T-cell (primary cell): ENCODE measurements at regions not wholly inside any gene's neighbourhood (a gene's known extent, or its start where the extent isn't known, plus 50 kb on each side); places are given as distances from the start of the nearest gene placed in this dataset.

ENCODE experiments used
- ATAC-seq, 4 experiments: fragments of 200-7000 bp in 3 of 4; fragments of 150-1000 bp in 1 of 4; cut with Tn5 transposase; replicated peaks in 1 of 4; 1 replicate in 3 of 4; 2 replicates in 1 of 4; pipeline ENCODE4 v1.10.0; 2021; ENCODE audit warnings: moderate library complexity in 3 of 4, mild to moderate bottlenecking in 2 of 4, moderate number of reproducible peaks in 1 of 4
- CTCF ChIA-PET, 2 donors: fragments of 300-600 bp; sonication (Branson Sonifier 250); formaldehyde crosslinking; loops; one replicate each; lab custom pipeline; 2022; ENCODE audit warnings: antibody characterized with exemption in 2 of 2; lab: Charles Lee
- POLR2A ChIA-PET, 2 donors: fragments of 300-600 bp; sonication (Branson Sonifier 250); formaldehyde crosslinking; loops; one replicate each; lab custom pipeline; 2022; ENCODE audit warnings: antibody characterized with exemption in 2 of 2; lab: Charles Lee
- DNase-seq, 35 experiments: peaks; one replicate each; pipeline versions ENCODE4 v3.0.0 to v3.0.0-alpha.2; 2013 to 2023
- H3K27ac ChIP-seq: one replicate; pipeline ENCODE4 v1.5.1; 2013; ENCODE audit warnings: low read length
- H3K27me3 ChIP-seq, 2 experiments: replicated peaks in 1 of 2; 1 replicate in 1 of 2; 2 replicates in 1 of 2; pipeline versions ENCODE4 v1.6.1 to v1.7.0; 2013; ENCODE audit warnings: low read length in 1 of 2, mixed read lengths in 1 of 2; ENCODE audit not compliant: control insufficient read depth in 2 of 2, insufficient read depth in 2 of 2; ENCODE audit errors: extremely low read depth in 1 of 2
- H3K36me3 ChIP-seq, 2 donors: 1 replicate in 1 of 2; 2 replicates in 1 of 2; pipeline versions ENCODE4 v1.6.1 to v1.7.0; 2013; ENCODE audit warnings: low read length in 1 of 2; ENCODE audit not compliant: control insufficient read depth in 2 of 2, insufficient read depth in 1 of 2; ENCODE audit errors: extremely low read depth in 1 of 2
- H3K4me1 ChIP-seq, 2 experiments: 1 replicate in 1 of 2; 2 replicates in 1 of 2; pipeline versions ENCODE4 v1.6.1 to v1.7.0; 2013; ENCODE audit warnings: low read length in 2 of 2, mixed read lengths in 1 of 2; ENCODE audit not compliant: insufficient read depth in 2 of 2, control insufficient read depth in 1 of 2; ENCODE audit errors: extremely low read depth in 1 of 2
- H3K4me3 ChIP-seq, 2 donors: 1 replicate in 1 of 2; 2 replicates in 1 of 2; pipeline versions ENCODE4 v1.5.1 to v1.7.0; 2013; ENCODE audit warnings: mild to moderate bottlenecking in 2 of 2, low read length in 1 of 2, moderate library complexity in 1 of 2; ENCODE audit not compliant: control insufficient read depth in 1 of 2; ENCODE audit errors: extremely low read depth in 1 of 2
- H3K9me3 ChIP-seq: 2 replicates; pipeline ENCODE4 v1.7.0; 2013
- H3K27ac Mint-ChIP-seq, 2 donors: one replicate each; pipeline ENCODE4 v1.8.0; 2020 to 2021; ENCODE audit warnings: mild to moderate bottlenecking in 2 of 2, mixed read lengths in 2 of 2
- H3K27me3 Mint-ChIP-seq, 2 donors: one replicate each; pipeline ENCODE4 v1.8.0; 2021 to 2022; ENCODE audit warnings: mixed read lengths in 2 of 2
- H3K36me3 Mint-ChIP-seq: one replicate; pipeline ENCODE4 v1.8.0; 2021; ENCODE audit warnings: mixed read lengths
- H3K4me1 Mint-ChIP-seq, 3 donors: one replicate each; pipeline ENCODE4 v1.8.0; 2020 to 2022; ENCODE audit warnings: mixed read lengths in 3 of 3, mild to moderate bottlenecking in 1 of 3
- H3K4me3 Mint-ChIP-seq, 3 donors: one replicate each; pipeline ENCODE4 v1.8.0; 2020 to 2022; ENCODE audit warnings: mild to moderate bottlenecking in 3 of 3, mixed read lengths in 3 of 3, moderate library complexity in 3 of 3
- H3K9me3 Mint-ChIP-seq, 3 donors: one replicate each; pipeline ENCODE4 v1.8.0; 2020 to 2022; ENCODE audit warnings: mixed read lengths in 3 of 3
- WGBS: methylation state at CpG from one replicate; pipeline ENCODE4 v1.1.5; 2013; ENCODE audit warnings: missing lambda C conversion rate; ENCODE audit not compliant: insufficient coverage; 5-methylcytosine and 5-hydroxymethylcytosine counted together

- CTCF ChIA-PET, result interaction anchor here in 1 of 2 donors (0.5 kb wide), 1 partner anchor 257 kb away, joined by 3 read pairs; no protein-coding TSS in a partner anchor
- no peak overlapping the region for H3K27ac Mint-ChIP-seq
- ATAC-seq, result no peak
Measured at GRCh38 chr6:144555066-144555465, 269.9 kb downstream of the UTRN start.

GRCh38 chr6:144559865-144560593, 274.9 kb downstream of the UTRN start:
- H3K36me3 Mint-ChIP-seq, result peaks cover 33% of the 10 kb centered on the region
- H3K4me1 Mint-ChIP-seq, result peaks cover 19 to 29% (median 28%) of the 10 kb centered on the region in 3 donors
- Histone ChIP-seq H3K4me1 (peaks cover 0 to 24% of the 10 kb centered on the region in 2 experiments), H3K9me3 (no peaks in the 10 kb centered on the region), H3K27ac (peak overlapping the region; percentile 68), H3K27me3 (no peaks in the 10 kb centered on the region), H3K36me3 (peaks cover 0 to 45% of the 10 kb centered on the region in 2 donors), H3K4me3 (peak overlapping the region in 1 of 2 donors; percentile 9)
- peak overlapping the region; percentile 84 to 93 for H3K27ac Mint-ChIP-seq
- DNase-seq, result peak in 19 of 35 experiments; percentile 1 to 55 (median 14)
- H3K27me3 Mint-ChIP-seq, result no peaks in the 10 kb centered on the region
- ChIA-PET CTCF (interaction anchor here in 1 of 2 donors (1.3 kb wide), 1 partner anchor 23 kb away, joined by 4 read pairs; no protein-coding TSS in a partner anchor), POLR2A (no interaction called here)
- no peaks in the 10 kb centered on the region for H3K9me3 Mint-ChIP-seq
- peak; percentile 90 to 96 (median 94) for ATAC-seq
- WGBS, result 11% methylated on average over 2 of the region's 8 CpGs
- H3K4me3 Mint-ChIP-seq, result peak overlapping the region; percentile 55 to 79 (median 71)

More at GRCh38 chr6:144555066-144555465, 269.9 kb downstream of the UTRN start:
- H3K27ac ChIP-seq, result no peak overlapping the region
- H3K36me3 ChIP-seq, result peaks cover 4 to 64% of the 10 kb centered on the region in 2 donors
- H3K4me3 ChIP-seq, result no peak overlapping the region
- no peaks in the 10 kb centered on the region for H3K27me3 ChIP-seq
- H3K4me1 ChIP-seq, result peaks cover 0 to 11% of the 10 kb centered on the region in 2 experiments
- H3K4me1 Mint-ChIP-seq, result peaks cover 15 to 19% (median 17%) of the 10 kb centered on the region in 3 donors
- no peaks in the 10 kb centered on the region for H3K9me3 Mint-ChIP-seq
- WGBS, result no CpG with 5 or more reads among the region's 1 CpG
- H3K36me3 Mint-ChIP-seq, result peaks cover 63% of the 10 kb centered on the region
- no peaks in the 10 kb centered on the region for H3K27me3 Mint-ChIP-seq
- DNase-seq, result no peak
- H3K4me3 Mint-ChIP-seq, result no peak overlapping the region
- POLR2A ChIA-PET, result interaction anchor here in 1 of 2 donors (0.7 kb wide), 1 partner anchor 231 kb away, joined by 5 read pairs; no protein-coding TSS in a partner anchor
- H3K9me3 ChIP-seq, result no peaks in the 10 kb centered on the region

- peaks cover 0 to 31% of the 10 kb centered on the region in 2 donors for H3K36me3 ChIP-seq
- H3K4me1 ChIP-seq, result peaks cover 3 to 26% of the 10 kb centered on the region in 2 experiments
- no peaks in the 10 kb centered on the region for H3K9me3 ChIP-seq
- POLR2A ChIA-PET, result interaction anchor here in 1 of 2 donors (0.6 kb wide), 1 partner anchor 16 kb away, joined by 3 read pairs; no protein-coding TSS in a partner anchor
- CTCF ChIA-PET, result no interaction called here
- no peaks in the 10 kb centered on the region for H3K9me3 Mint-ChIP-seq
- no peak for ATAC-seq
- no peak overlapping the region for H3K4me3 ChIP-seq
- H3K27ac ChIP-seq, result no peak overlapping the region
- no peak overlapping the region for H3K4me3 Mint-ChIP-seq
- peaks cover 20% of the 10 kb centered on the region for H3K36me3 Mint-ChIP-seq
- no CpG with 5 or more reads among the region's 2 CpGs for whole genome bisulfite sequencing
- no peaks in the 10 kb centered on the region for H3K27me3 Mint-ChIP-seq
- no peak for DNase-seq
- H3K27ac Mint-ChIP-seq, result no peak overlapping the region
- H3K4me1 Mint-ChIP-seq, result peaks cover 19 to 29% (median 28%) of the 10 kb centered on the region in 3 donors
- H3K27me3 ChIP-seq, result no peaks in the 10 kb centered on the region
Measured at GRCh38 chr6:144561455-144562043, 276.4 kb downstream of the UTRN start.

GRCh38 chr6:144564202-144564601, 279.1 kb downstream of the UTRN start:
- Mint-ChIP-seq H3K4me1 (peaks cover 13 to 23% (median 19%) of the 10 kb centered on the region in 3 donors), H3K27ac (no peak overlapping the region), H3K4me3 (no peak overlapping the region), H3K27me3 (no peaks in the 10 kb centered on the region), H3K9me3 (no peaks in the 10 kb centered on the region), H3K36me3 (peaks cover 15% of the 10 kb centered on the region)
- Histone ChIP-seq H3K9me3 (no peaks in the 10 kb centered on the region), H3K27ac (no peak overlapping the region), H3K27me3 (no peaks in the 10 kb centered on the region), H3K36me3 (peaks cover 0 to 20% of the 10 kb centered on the region in 2 donors), H3K4me3 (no peak overlapping the region), H3K4me1 (peaks cover 11 to 22% of the 10 kb centered on the region in 2 experiments)
- ChIA-PET POLR2A (no interaction called here), CTCF (interaction anchor here in 1 of 2 donors (0.8 kb wide), 1 partner anchor 17 kb away, joined by 3 read pairs; no protein-coding TSS in a partner anchor)
- 100% methylated on average over 2 of the region's 2 CpGs for WGBS
- no peak for DNase-seq
- ATAC-seq, result no peak

GRCh38 chr6:144566868-144567615, 281.9 kb downstream of the UTRN start:
- Histone ChIP-seq H3K36me3 (peaks cover 4 to 29% of the 10 kb centered on the region in 2 donors), H3K4me3 (no peak overlapping the region), H3K27me3 (no peaks in the 10 kb centered on the region), H3K9me3 (no peaks in the 10 kb centered on the region), H3K4me1 (peaks cover 2 to 11% of the 10 kb centered on the region in 2 experiments), H3K27ac (no peak overlapping the region)
- no peak overlapping the region for H3K27ac Mint-ChIP-seq
- DNase-seq (peak in 1 of 35 experiments; percentile 16), ATAC-seq (peak in 3 of 4 experiments; percentile 44 to 56 (median 52))
- H3K36me3 Mint-ChIP-seq, result peaks cover 28% of the 10 kb centered on the region
- WGBS, result 62% methylated on average over 2 of the region's 3 CpGs
- ChIA-PET POLR2A (interaction anchor here in 1 of 2 donors (0.5 to 1.0 kb wide), 2 partner anchors 220 to 237 kb away, joined by 3 read pairs; no protein-coding TSS in a partner anchor), CTCF (interaction anchor here in 1 of 2 donors (0.6 to 2.0 kb wide), 2 partner anchors 16 to 1298 kb away, joined by 3 to 8 read pairs; no protein-coding TSS in a partner anchor)
- H3K27me3 Mint-ChIP-seq, result no peaks in the 10 kb centered on the region
- peaks cover 0 to 8% (median 2%) of the 10 kb centered on the region in 3 donors for H3K4me1 Mint-ChIP-seq
- no peak overlapping the region for H3K4me3 Mint-ChIP-seq
- no peaks in the 10 kb centered on the region for H3K9me3 Mint-ChIP-seq
